Activated CD4-positive, alpha-beta T cell treated with anti-CD3 and anti-CD28 coated beads for 48 hours (primary cell): ENCODE measurements at regions not wholly inside any gene's neighbourhood (a gene's known extent, or its start where the extent isn't known, plus 50 kb on each side); places are given as distances from the start of the nearest gene placed in this dataset.
"Not testable (repeated sequence)": the region's sequence is repeated elsewhere in the genome, so short reads cannot be mapped to it uniquely, and the experiment has no call there.

Experiments used
- DNase-seq: peaks from one replicate; pipeline ENCODE4 v3.0.0-alpha.2; 2020

DNA sequence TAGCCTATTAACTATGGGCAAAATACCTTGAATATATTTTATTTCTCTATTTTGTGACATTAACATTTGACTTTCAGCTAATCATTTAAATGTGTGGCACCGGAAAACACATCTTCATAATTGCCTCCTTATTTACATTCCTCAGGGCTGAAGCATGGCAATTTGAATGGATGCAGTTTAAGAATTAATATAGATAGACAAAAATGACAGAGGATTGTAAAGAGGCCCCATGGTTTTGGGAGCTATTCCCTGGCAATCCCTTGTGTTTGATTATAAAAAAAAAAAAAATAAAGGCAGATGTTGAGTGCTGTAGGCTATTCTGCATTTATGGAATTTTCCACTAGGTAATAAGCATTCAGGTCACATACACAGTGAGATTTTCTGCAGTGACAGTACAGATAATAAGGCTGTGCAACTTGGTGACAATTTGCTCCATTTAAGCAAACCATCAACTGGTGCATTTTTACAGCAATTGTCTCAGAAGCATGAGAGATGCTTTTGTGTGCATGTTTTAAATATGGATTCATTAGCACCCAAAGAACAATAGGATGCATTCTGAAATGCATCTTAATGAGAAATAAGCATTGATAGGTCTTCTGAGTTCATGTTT lies 123.2 kb upstream of the SLC38A4 start:
- DNase-seq, result no peak

DNA sequence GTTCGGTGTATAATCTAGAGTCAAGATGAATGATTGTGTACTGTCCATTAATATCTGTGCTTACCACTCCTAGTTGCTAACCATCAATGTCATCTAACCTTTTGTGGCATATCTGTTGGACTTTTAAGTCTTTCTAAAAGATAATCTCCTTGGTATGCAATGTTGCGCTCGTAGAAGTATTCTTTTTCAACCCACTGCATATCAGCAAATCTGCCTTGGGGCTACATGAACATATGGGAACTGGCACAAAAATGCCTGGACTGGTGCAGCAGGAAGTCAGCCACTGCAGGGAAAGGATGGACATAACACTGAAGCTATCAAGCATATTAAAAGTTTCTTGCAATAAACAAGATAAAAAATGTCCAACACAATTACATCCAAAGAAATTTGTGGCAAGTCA lies 124.3 kb upstream of the SLC38A4 start:
- no peak for DNase-seq

DNA sequence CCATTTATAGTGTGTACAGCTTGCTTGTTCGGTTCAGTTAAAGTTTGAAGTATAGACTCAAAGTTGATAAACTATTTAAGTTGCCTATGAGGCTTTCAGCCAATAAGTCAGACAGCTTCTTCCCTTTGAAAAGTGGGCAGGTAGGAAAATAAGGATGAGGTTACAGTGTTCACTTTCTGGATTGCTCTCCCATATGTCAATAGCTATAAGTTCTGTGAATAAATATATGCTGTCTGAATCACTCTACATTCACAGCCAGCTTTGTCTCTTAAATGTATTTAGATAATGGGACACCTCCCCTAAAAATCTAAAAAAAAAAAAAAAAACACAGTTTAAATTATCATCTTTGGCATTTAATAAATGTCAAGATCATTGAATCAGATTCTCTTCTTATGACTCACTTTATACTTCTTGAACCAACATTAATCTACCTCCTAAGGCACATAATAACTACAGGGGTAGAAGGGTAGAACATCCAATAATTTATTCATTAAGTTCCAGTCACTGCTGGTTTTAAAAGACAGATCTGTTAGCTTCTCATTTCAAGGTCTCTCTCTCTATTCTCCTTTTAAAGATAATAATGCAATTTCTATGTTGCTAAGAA lies 126.4 kb upstream of the PCED1B start:
- no peak for DNase-seq

DNA sequence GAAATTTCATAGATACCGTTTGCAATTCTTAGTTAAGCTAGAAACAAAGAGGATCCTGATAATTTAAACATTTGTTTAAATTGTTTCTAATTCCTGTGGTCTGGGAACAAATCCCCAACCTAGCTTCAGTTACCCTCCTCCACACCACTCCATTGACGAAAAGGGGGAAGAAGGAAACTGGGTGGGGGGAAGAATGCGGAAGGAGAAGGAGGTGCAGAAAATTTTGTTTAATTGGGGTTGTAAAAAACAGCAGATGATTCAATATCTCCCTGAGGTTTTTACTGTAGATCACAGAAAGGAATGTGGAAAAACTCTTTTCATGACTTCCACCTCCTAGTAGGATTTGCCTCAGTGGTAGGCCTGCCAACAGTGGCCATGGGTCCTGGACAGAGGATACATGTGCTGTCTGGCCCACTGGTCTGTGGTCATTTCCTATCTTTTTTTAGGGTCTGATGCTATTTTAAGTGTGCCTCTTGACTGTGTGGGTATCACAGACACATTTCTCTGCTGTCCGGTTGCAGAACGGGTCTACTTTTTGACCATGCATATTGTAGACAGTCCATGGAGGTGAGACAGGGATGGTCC lies 122.9 kb upstream of the PCED1B start:
- no peak for DNase-seq

DNA sequence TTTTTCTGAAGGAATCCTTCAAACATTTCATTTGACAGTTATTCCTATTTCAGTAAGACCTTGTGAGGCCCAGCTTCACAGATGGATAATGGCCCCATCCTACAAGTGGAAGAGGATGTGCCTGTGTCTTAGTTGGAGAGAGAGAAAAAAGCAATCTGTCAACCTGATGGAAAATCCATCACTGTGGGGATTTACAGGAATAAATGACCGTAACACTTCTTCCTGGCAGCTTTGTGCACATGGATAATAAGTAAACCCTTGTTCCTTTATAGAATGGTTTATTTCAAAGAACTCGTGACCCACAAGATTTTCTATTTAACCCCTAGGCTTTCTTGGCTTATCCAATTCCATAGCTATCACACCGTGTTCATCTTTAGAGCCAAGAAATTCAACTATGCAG lies 121.4 kb upstream of the PCED1B start:
- no peak for DNase-seq

DNA sequence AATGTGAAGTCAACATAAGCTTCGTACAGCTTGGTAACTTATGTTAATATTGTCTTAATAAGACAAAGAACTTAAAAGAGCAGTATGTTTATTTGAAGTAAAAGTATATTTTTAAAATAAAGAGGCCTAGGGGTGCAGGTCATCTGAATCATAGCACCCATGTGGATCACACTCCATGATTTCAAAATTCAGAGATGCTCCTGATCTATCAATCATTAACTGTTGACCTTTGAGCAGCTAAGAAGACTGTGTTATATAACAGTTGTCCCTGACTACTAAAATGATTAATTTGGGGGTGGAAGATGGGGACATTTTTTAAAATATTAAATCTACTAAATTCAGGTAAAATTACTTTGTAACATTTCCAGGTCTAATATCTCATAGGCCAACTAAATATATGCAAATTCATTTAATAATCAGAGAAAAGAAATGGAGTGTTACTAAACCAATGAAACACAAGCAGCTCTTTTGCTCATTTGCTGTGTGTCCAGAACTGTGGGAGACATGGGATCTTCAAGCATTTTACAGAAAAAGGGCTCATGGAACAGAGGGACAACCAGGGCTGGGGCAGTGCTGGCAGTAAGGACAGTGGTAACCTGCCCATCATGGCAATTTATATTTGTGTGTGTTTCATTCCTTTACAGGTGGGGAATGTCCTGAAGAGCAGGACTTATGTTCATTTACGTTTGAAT lies 120.7 kb upstream of the PCED1B start:
- DNase-seq, result no peak

DNA sequence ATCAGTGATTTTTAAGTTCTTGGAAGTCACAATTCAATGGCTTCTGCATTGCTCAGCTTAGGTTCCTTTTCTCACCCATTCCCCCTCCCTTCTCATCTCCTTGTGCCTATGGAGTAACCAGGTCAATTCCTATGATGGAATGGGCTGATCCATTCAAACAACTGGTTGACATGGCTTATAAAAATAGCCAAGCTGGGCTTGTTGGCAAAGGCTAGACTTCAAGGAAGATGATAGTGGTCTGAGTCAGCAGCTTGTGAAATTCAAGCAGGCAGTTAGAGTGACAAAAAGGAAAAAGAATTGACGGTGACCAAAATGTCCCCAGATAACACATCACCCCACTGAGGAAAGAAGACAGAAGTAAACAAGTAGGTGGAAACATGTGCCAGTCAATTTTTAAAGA lies 119.9 kb upstream of the PCED1B start:
- DNase-seq, result no peak

DNA sequence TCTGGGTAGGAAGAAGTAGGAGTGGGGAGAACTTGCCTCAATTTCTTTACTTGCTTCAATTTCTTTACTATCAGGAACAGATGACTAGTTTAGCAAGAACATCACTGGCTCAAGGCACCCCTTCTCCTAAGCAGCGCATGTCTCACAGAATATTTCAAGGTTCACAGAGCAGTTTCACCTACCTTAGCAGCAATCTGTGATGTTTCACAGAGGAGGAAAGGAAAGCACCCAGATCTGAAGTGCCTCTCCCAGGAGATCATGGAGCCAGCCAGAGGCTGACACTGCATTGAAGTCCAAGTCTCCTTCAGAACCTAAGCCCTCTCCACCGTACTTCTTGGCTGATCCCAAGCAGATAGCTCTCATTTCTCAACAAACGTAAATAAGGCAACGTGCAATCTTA lies 118.7 kb upstream of the PCED1B start:
- DNase-seq, result no peak

DNA sequence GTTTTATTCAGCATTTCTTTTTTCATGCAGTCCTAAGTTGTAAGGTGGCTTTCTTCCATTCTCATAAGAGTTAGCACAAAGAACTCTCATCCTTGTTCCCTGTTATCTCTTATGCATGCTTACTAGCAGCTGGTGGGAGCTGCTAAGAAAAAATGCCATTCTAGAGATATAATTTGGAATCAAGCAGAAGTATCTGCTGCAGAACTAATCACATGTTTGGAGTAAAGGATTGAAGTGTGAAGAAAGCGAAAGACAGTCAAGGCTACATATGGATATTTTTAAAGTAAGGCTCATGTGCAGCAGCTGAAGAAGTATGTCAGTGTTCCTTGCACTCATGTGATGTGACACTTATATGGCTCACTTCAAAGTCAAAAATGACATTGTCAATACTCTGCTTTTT lies 116.2 kb upstream of the PCED1B start:
- no peak for DNase-seq

DNA sequence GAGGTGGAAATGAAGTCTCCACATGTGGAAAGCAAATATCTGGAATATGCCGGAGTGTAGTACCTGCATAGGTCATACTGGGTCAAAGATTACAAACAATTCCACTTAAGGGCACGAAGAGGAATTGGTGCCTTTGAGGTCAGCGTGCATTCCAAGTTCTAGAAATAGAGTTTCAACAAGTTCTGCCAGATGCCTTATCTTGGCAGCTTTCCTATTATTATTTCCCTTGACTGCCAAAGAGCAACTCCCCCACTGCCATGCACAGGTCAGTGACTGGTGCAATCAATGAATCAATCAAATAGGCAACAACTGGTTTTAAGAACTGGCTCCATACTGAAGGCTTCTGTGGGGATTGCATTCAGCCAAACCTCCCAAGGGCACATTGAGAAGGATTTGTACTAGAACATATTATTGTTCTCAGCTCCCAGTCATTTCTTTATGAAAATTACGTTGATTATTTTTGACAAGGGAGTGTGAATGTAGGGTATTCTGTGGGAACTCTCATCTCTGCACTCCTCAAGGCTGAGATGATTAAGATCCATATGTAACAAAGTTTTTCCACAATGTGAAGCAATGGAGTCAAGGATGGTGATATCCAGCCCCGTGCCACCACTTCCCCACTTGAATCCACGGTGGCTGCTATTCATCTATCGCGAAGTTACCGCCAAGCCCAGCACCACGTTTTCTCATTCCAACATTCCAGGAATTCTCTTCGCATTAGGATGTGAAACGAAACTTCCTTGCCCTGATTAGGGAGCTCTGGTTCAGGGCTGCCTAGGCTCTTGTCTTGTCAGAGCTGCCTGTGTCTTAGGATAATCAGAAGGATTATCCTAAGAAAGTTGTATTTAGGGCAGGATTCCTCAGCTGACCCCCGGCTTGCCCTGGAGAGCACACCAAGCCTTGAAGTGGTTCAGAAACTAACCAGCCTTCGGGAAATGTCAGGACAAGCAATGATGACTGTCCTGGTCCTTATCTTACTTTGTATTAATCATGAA lies 115.1 kb upstream of the PCED1B start:
- no peak for DNase-seq

DNA sequence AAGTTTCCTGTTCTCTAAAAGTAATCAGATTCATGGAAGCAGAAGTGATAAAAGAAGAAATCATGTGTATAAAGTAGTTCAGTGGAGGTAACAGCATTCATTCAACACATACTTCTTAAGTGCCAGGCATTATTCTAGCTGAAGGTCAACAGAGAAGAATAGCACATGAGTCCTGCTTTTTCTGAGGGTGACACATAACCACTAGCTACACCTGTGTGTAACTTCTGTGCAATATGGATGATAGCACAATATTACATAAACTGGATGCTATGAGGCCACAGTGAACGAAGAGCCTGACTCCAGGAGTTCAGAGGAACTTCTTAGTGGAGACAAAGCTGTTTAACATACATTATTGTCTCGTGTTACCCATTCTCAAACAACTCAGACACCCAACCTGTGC lies 114.3 kb upstream of the PCED1B start:
- no peak for DNase-seq

DNA sequence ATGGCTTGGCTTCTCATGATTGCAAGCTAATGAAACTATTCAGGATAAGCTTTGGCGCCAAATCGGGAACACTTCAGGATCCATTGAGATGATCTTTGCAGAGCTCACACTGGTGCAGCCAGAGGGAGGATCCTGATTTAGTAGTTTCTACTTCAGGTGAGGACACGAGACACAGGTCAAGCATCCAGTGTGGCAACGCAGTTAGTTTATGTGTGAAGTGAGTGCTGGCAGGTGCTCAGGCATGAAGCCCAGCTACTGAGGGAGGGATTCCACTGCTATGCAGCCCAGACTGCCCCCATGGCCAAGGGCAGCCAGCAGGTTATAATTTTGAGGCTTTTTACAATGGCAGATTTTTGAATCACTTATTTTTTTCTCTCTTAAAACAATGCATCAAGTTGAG lies 113.5 kb upstream of the PCED1B start:
- DNase-seq, result no peak

DNA sequence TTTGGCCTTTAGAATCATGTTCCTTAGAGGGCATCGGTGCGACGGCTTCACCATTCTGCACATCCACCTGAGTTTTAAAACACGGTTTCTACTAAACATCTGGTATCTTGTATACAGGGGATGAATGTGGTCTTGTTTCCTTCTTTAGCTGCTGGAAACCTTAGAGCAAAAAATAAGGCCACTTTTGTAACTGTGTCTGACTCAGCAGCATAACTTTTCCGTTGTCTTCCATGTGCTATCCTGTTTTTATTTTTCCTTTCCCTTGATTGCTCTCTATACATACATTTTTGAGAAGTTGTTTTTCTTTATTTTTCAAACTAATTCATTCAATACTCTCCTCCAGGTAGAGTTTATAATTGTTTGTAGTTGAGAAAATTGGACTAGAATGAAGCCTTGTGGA lies 108.8 kb upstream of the PCED1B start:
- no peak for DNase-seq

DNA sequence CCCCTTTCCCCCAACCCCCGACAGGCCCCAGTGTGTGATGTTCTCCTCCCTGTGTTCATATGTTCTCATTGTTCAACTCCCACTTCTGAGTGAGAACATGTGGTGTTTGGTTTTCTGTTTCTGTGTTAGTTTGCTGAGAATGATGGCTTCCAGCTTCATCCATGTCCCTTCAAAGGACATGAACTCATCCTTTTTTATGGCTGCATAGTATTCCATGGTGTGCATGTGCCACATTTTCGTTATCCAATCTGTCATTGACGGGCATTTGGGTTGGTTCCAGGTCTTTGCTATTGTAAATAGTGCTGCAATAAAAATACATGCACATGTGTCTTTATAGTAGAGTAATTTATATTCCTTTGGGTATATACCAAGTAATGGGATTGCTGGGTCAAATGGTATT lies 105.5 kb upstream of the PCED1B start:
- DNase-seq, result not testable (repeated sequence)

DNA sequence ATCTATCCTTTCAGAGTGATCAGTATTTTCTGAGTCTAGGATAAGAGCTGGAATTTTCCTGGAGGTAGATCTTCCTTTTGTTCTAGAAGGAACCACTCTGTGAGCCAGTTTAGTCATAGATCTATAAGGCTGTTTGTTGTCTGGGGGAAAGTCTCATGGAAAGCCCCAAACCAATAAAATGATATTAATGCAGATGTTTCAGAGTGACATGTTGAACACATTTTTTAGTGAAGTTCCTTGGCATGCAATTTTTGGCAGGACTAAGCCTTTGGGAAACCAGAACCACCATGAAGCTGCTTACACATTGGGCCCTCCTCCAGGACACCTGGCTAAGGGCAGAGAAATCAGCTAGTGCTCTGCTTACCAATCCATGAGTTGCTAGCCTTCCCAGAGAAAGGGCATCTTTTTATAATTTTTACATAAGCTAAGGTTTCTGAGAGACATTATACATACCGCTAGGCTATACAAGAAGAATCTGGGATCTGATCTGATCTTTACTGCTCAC lies 101.5 kb upstream of the PCED1B start:
- no peak for DNase-seq

DNA sequence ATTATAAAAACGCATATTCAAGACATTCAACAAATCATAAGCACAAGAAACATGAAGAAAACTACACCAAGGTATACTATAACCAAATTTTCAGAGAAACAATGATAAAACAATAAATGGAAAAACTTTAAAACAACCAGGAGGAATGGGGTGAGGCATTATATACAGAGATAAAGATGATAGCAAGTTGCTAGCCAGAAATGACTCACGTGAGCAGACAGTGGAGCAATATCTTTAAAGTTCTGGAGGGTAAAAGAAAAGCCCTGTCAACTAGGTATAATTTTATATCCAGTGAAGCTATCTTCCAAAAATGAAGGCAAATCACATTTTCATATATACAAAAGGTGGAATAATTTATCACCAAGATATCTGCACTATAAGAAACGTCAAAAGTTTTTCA lies 97.8 kb upstream of the PCED1B start:
- no peak for DNase-seq

DNA sequence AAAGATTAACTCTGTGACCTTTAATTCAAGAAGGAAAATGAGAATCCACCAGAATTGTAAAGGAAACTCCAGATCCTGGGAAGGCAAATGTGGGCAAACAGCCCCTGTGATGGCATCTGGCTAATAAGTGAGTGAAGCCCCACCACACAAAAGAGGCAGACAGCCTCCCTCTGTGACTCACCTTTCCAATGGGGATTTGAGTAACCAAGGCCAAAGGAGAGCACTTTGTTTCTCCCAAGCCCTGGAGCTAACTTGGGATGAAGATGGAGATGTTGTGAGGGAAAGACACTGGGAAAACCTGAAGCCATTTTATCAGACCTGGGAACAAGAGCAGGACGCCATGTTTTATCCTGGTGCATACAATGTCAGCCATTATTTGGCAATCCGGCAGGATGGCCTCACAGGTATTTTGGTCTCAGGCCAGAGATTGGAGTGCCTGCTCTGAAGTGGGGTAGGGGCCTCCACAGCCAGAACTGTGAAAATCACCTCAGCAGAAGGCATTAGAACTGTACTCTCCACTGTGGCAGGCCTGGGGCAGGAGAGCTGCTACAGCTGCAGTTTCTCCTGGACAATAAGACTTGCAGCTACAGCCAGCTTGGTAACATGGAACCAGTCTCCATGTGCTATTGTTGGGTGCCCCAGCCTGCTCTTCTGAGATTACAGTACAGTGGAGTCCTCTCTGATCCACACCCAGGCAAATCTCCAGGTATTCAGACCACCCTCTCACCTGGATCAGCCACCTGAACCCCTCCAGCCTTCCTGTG lies 96.6 kb upstream of the PCED1B start:
- DNase-seq, result no peak

DNA sequence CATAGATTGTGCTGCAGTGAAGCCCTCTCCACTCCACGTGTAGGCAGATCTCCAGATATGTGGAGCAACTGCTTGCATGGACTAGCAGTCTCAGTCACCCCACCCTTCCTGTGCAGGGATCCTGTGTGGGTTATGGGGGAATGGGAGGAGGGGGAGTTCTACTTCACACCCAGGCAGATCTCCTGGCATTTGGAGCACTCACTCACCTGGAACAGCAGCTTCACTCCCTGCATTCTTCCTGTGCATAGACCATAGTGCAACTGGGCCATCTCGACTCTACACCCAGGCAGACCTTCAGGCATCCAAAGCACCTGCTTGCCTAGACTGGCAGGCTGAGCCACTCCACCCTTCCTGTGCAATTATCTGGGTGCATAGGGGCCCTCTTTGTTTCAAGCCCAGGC lies 96.0 kb upstream of the PCED1B start:
- no peak for DNase-seq

DNA sequence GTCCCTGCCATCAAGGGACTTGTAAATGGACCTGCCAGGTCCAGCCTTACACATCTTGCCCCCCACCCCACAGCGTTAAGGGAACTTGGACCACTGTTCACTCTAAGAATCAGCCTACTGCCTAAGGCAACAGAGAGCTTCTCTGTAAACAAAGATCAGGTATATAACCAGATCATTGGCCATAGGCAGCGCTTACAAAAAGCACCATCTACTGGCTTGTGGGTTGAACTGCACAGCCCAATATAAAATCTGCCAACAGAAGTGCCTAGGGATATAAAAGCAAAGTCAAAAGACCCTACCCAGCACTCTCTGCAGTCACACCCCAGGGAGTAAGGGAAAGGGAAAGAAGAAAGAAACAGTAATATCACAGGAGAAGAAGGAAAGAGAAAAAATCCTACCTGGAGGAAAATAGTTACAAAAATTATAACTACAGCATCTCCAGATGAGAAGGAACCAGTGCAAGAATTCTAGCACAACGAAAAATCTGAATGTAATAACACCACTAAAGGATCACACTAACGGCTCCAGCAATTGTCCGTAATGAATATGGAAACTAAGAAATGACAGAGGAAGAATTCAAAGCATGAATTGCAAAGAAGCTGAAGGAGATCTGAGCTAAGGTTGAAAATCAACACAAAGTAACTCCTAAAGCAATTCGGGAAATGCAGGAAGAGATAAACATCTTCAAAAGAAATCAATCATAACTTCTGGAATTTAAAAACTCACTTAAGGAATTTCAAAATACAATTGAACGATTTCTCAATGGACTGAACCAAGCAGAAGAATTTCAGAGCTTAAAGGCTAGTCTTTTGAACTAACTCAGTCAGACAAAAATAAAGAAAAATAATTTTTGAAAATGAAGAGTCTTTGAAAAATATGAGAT lies 95.2 kb upstream of the PCED1B start:
- DNase-seq, result peak; percentile 31

DNA sequence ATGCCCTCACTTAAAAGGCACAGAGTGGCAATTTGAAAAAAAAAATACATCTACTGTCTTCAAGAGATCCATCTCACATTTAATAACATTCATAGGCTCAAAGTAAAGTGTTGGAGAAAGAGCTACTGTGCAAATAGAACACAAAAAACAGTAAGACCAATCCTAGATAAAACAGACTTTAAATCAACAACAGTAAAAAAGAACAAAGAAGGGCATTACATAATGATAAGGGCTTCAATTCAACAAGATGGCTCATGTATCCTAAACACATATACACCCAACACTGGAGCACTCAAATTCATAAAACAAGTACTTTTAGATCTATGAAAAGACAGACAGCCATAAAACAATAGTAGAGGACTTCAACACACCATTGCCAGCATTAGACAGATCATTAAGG lies 93.6 kb upstream of the PCED1B start:
- no peak for DNase-seq

DNA sequence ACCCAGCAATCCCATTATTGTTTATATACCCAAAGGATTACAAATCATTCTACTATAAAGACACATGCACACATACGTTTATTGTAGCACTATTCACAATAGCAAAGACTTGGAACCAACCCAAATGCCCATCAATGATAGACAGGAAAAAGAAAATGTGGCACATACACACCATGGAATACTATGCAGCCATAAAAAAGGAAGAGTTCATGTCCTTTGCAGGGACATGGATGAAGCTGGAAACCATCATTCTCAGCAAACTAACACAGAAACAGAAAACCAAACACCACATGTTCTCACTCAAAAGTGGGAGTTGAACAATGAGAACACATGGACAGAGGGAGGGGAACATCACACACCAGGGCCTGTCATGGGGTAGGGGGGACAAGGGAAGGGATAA lies 91.3 kb upstream of the PCED1B start:
- DNase-seq, result not testable (repeated sequence)
